ENCODE measurements at regions not wholly inside any gene's neighbourhood (a gene's known extent, or its start where the extent isn't known, plus 50 kb on each side); places are given as distances from the start of the nearest gene placed in this dataset.

DNA sequence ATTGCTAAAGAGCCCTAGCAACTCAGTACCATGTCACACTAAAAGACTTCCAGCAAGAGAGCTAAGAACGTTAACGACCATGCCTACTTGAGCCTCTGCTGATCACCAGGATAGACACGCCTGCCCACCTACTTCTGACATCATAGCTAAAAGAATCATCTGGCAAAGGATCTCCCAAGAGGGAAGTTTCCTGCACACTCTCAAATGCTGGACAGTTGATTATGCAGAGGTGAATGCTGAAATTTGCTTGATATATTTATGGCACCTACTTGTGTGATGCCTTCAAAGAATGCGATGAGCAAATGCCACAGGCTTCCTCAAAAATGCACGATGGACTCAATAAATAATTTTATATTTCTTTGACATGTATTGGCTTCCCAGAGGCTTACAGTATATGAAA lies 113.6 kb downstream of the GALC start:
- peak; percentile 47 to 51 for DNase-seq (ENCODE audit: low read depth in 2 of 2)

DNA sequence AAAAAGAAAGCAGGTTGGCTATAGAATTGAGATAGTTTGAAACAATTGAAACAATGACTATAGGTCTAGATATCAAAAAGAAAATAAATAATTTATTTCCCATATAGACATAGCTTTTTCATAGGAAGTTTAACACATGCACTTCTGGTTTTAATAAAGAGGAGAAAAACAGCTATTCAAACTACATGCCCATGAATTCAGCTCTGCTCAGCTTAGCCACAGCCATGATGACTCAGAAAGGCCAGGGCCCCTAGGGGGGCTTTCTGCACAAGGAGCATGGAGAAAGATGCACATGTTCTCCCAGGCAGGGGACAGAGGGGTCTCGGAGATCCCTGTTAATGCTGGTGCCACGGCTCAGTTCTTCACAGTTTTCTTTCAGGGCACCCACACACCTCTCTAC lies 114.0 kb downstream of the GALC start:
- DNase-seq (ENCODE audit: low read depth in 2 of 2): peak; percentile 68 to 69

DNA sequence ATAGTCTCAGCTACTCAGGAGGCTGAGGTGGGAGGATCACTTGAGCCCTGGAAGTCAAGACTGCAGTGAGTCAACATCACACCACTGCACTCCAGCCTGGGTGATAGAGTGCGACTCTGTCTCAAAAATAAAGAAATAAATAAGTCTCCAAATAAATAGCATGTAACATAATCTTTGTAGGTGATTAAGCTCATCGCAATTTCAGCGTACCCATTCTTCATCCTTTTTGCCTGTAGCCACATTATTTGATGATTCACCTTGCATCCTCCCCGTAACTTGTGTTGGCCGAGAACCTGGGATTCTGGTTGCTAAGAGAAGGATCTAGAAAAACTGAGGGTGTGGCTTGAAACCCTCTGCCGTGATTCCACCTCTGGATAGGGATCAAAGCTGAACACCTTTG lies 115.1 kb downstream of the GALC start:
- DNase-seq (ENCODE audit: low read depth in 2 of 2): no peak

DNA sequence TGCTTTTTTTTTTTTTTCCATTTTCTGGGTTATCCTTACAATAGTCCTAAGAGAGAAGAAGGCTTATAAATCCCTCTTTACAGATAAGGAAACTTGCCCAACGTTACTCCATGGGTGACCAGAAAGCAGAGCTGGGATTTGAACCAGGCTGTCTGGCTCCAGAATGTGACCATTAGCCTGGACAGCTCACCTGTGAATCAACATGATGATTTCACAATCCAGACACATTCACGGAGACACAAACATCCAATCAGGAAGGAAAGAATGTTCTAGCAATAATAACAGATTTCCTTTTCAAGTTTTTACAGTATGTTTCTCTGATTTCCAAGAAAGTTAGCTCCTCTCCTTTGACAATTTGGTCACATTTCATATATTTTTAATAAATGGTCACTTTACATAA lies 118.3 kb downstream of the GALC start:
- DNase-seq (ENCODE audit: low read depth in 2 of 2): no peak

DNA sequence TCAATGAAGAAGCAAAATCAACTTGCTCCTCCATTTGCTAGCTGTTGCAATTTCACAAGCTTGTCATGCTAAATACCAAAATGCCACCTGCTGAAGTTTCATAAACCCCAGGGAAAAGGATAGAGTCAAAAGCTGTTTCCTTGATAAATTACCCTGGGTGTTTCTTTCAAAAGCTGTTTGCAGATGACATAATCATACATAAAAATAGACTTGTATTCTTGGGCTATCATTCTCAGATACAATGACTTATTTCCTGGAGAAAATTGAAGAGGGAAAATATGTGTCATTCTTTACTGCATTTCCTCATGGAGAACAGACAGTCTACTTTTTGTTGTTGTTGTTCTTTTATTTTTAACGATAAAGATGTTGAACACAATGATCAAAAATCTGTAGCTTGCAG lies 119.2 kb downstream of the GALC start:
- DNase-seq (ENCODE audit: low read depth in 2 of 2): no peak

DNA sequence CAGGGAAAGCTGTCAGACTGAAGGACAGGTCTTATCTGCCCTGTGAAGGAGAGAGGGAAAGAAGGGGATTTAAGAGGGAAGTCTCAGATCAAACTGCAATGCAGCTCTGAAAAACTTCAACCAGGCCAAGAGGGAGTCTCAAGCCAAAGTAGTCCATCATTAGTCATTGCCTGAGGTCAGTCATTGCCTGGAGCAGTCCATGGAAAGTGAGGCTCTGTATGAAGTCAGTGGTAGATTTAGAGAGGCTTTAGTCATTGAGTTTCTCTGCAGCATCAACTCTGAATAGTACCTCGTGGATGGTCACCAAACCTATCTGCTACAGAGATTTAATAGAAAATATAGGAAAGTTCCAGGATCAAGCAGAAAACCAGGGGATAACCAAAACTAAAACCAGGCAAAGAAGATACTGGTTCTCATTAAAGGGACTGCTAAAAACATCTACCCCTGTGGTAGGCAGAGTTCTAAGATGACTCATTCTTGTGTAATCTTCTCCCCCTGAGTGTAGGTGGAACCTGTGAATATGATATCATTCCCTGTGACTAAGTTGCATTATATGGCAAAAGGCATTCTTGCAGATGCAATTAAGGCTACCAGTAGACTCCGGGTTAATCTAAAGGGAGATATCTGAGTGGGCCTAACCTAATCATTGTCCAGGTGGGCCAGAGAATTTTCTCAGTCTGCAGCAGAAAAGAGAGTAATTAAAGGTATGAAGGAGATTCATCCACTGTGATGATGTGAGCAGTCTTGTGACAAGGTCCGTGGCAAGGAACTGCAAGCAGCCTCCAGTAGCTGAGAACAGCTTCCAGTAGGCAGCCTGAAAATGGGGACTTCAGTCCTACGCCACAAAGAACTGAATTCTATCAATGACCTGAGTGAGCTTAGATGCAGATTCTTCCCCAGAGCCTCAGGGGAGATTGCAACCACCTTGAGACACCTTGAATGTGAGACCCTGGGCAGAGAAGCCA lies 123.1 kb downstream of the GALC start:
- peak; percentile 86 for DNase-seq (ENCODE audit: low read depth in 2 of 2)

DNA sequence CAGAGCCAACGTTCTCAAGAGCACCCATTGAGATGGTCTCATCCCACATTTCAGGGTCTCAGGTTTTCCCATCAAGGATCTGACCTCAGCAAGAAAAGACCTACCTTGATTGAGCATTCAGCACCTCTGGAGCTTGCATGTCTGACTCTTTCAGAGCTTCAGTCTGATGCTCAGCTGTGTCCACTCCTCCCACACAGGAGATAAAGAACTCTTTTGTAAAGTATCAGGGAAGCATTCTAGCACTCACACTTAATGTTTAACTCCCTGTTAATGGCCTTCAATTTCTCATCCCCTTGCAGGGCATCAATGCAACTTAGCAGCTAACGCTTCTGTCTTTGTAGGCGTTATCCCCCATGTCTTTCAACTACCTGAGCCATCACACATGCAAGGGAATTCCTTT lies 124.1 kb downstream of the GALC start:
- DNase-seq (ENCODE audit: low read depth in 2 of 2): no peak

DNA sequence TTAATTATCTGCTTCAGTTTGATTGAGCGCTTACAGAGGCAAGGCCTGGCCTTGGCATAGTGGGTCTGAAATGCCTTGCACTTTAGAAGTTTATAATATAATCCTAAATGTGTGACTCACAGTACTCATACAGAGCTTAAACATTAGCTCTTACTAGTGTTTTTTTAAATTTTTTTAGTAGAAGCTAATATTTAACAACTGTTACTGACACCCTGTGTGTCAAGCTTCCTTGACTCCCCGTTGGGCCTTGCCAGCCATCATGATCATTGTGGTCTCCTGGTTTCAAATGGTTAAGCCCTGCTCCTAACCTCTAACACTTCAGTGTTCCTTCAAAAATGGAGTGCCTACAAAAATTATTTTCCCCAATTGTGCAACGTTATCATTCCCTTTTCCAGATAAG lies 126.9 kb downstream of the GALC start:
- no peak for DNase-seq (ENCODE audit: low read depth in 2 of 2)

DNA sequence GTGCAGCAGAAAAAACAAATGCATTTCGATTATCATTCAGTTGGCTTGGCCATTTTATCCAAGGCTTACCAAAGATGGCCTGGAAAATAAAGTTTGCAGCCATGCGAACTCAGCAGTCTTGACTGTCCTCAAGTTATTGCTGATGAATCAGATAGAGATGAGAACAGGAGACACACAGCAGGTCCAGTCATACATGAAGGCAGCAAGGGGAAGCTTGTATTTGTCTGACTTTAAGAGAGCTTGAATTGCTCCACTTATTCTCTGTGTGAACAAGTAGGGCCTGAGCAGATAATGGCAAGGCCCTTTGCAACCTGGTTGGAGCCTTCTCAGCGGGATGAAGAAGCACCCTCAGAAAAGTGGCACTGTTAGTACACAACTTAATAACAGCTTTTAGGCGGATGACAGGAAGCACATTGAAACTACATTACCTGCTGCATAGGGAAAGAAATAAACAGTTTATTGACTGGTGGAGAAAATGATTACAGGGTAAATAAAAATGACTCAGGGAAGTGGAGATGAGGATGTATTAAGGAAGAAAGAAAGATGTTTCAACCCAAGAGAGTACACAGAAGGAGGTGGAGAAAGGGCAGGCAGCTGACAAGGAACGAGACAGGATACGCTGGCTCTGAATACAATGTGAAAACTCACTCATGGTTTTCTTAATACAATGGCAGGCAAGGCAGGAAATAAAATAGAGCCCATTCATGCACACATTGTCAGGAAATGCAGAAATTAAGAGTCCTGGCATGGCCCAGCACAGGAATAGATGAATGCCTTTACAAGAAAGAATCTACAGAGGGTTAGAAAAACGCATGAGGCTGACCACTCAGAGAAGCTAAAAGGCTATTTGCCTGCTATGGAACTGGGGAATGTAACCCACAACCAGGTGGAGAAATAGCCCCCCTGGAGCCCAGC lies 128.4 kb downstream of the GALC start:
- DNase-seq (ENCODE audit: low read depth in 2 of 2): no peak

DNA sequence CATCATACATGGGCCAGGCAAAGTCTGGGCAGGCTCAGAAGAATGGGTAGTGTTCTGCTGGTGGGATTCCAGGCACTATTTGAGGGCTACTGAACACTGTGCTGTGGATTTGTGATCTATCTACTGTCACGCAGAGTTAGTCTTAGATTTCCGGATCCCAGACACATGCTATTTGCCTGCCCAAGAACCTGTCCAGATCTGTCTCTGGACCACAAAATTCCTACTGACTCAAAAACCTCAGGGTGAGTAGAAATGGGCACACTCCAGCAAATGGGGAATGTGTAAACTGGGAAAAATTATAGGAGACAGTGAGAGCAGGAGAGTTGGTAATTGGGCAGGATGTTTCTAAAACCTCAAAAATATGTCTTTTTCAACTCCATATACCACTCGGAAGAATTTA lies 129.9 kb downstream of the GALC start:
- no peak for DNase-seq (ENCODE audit: low read depth in 2 of 2)

DNA sequence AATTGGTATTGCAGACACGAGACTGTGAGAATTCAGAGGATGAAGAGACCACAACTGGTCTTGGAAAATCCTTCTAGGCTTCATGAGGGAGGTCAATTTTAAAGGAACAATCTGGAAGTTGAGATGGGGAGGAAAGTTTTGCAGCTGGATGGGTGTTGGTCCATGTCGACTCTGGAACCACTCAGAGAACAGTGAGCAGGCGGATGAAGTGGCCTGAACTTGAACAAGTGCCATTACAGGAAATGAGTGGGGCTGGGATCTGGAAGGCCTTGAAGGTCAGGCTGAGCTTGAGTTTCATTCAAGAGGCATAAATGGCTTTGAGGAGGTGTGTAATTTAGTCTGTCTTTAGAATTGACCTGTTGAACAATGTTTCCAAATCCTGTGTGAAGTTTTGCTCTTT lies 140.9 kb downstream of the GALC start:
- no peak for DNase-seq (ENCODE audit: low read depth in 2 of 2)

DNA sequence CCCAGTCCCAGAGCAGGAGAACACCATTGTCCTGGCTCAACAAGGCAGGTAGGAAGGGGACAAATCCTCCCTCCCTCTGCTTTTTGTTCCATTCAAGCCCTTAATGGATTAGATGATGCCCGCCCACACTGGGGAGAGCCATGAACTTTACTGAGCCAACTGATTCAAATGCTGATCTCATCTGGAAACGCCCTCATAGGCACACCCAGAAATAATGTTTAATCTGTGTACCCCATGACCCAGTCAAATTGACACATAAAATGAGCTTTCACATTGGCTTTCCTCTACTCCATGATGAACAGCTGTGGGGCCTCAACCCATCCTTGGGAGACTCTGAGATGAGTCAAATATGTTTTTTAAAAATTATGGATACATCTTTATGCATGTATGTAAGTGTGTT lies 141.8 kb downstream of the GALC start:
- no peak for DNase-seq (ENCODE audit: low read depth in 2 of 2)

DNA sequence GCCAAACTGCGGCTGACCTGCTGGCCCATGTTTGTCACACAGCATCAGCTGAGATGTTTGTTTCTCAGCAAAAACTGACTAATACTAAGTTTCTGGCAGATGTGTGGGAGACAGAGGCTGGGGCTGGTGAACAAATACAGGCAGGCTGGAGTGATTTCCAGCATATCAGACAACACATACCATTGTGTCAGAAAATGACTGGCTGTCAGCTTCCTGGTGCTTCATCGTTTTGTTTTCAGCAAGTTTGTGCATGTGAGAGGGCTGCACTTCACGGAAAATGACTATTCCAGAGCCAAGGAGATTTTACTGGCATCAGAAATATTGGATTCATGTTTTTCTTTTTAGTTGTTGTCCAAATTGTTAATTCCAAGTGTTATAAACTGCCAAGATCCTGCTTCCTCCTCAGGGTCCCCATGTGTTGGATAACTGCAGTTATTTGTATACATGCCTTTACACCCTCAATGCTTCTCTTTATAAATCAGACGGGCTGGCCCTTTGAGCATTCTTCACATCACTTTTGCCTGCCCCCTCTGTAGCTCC lies 145.7 kb downstream of the GALC start:
- DNase-seq (ENCODE audit: low read depth in 2 of 2): no peak

DNA sequence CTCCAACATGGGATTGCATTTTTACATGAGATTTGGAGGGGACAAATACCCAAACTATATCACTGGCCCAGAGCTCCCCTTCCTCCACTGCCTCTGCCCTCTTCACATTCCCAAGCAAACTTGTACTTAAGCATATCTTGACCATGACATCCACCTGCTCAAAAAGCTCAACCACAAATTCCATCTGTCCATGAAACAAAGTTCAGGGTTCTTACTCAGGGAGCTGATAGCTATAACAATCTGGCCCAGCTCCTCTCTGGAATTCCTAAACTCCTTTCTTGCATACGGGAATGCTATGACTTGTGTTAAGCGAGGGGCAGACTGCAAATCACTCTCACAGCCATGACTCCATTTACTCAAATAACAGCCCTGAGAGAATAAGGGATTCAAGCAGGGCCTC lies 152.1 kb downstream of the GALC start:
- DNase-seq (ENCODE audit: low read depth in 2 of 2): no peak

DNA sequence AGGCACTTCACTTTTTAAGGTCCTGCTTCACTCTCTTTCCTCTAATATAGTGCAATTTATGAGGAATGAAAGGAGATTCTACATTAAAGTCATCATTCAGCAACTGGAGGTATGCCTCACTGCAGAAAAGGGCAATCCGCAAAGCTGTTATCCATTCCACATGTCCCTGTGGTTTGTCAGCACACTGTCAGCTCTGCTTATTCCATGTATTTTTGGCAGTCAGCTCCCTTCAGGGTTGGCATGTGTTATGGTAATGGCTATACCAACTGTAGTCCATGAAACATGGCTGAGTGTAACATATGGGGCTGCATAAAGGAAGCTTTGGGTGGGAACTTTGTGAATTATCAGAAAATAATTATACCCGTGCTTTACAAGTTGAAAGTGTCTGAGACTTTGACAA lies 154.1 kb downstream of the GALC start:
- peak; percentile 29 to 48 for DNase-seq (ENCODE audit: low read depth in 2 of 2)

DNA sequence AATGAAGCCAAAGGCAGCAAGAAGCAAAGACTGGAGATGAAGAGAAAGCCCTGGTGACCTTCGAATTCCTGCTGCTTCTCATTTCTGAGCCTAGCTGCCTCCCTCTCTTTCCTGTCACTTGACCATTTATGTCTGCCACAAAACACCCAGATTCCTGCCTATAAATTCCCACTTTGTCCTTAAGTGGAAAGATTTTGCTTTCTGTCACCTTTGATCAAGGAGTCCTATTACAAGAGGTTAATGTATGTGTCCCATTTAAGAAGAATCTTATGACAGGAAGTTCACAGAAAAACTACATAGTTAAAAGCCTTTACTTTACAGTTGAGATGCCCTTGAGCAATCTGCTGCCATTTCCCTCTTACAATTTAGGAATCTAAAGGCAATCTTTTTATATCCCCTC lies 155.7 kb downstream of the GALC start:
- DNase-seq (ENCODE audit: low read depth in 2 of 2): no peak

DNA sequence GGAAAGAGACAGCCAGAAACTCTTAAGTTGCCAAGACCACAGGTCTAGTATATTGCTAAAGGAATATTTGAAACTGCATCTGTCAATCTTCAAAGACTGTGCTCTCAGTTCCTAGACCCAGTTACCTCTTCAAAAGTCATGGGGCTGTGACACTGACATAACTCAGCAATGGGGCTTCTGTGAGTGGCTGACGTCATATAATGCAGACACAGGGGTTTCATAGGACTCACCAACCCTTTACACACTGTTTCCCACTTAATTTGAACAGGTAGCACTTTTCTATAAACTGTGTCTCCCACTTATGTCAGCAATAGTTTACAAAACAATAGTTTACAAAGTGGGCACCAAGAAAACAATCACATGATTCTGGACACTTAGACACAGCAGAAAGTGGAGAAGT lies 158.4 kb downstream of the GALC start:
- DNase-seq (ENCODE audit: low read depth in 2 of 2): no peak

DNA sequence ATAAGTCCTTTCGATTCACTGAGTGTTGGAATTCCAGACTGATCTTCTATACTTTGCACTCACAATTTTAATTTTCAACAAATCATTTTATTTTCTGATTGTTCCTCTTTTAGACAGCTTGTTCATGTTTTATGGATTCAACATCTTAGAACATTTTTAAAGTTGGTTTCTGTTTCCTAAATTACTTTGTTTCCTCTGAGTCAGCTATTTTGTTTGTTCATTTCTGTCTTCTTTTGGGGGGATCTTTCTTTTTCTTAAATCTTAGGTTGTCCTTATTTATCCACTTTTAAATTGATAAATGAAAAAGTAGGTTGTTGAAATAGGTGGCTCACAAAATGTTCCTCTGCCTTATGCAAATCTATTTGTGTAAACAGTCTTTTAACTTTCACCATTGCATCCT lies 160.0 kb downstream of the GALC start:
- DNase-seq (ENCODE audit: low read depth in 2 of 2): no peak

DNA sequence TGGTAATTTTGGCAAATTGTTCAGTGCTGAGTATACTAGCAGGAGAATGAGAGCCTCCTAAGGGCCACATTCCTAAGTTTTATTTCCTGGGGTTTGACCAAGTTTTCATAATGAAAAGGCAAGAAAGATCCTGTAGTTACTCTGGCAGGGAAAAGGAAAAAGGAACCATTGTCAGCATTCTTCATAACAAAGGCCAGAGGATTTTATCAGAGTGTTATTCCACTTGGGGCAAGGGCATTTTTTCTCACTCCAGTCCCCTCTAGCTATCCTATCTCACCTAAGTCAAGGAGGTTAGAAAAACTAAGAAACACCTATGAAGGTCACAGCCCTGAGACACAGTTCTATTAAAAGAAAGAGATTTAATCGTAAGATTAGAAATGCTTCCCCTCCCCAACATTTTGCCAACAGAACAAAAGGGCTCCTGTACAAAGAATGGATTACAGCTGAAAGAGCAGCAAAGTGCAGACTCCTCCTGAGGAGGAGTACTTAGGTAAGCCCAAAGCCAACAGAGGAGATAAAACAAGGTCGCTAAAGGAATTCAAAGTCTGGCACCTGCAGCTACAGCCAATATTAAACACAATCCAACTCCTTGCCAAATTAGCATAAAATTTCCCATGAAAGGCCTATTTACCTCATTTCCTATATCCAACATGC lies 162.4 kb downstream of the GALC start:
- no peak for DNase-seq (ENCODE audit: low read depth in 2 of 2)

DNA sequence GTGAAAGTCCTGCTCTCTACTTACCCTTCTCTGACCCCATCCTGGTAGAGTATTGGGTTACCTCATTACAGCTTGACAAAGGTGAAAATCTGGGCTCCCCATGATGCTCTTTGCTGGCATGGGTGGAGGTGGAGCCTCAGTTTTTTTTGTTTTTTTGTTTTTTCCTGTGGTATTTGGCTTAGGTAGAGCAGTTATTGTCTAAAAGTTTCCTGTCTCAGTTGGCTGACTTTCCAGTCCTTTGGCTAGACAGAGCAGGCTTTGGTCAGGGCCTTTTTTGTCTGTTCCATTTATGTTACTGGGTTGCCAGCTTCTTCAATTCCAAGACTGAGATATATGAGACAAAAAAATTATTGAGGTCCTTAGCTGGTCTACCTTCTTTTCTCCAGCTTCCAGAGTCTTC lies 163.4 kb downstream of the GALC start:
- no peak for DNase-seq (ENCODE audit: low read depth in 2 of 2)

DNA sequence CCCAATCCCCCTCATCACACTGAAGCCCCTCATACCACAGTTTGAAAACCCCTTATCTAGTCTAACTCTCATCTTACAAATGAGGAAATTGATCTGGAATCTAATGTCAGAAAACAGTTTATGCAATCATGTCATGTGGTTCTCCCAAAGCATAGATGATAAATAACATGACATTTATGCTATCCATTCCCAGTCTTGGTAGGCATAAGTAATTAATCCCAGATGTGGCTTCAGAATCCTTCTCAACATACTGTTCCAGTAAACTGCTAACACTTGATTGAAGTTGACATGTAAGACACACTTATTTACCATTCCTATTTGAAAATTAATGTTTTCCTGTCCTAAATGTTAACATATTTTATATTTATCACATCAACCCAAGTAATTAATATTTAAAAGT lies 168.7 kb downstream of the GALC start:
- DNase-seq (ENCODE audit: low read depth in 2 of 2): peak; percentile 62 to 63

DNA sequence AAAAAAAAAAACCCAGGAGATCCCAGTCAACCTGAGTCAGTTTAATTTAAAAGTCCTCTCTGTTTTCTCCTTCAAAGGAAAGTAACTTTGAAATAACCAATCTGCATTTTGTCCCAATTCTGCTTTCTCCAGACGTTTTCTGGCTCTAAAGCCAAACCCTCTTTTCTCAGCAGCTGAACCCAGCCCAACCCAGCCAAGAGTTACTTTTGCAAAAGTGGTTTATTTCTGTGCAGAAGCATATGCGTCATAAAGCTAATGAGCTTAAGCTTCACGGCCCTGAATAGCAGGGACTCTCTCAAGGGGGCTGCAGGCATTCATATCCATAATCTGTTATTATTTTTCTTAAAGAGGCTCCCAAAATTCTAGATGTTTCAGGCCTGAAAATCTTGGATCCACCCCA lies 176.6 kb downstream of the GALC start:
- no peak for DNase-seq (ENCODE audit: low read depth in 2 of 2)

Data from fibroblast of skin of left quadriceps (primary cell).